Retinal pigment epithelial cell (primary cell): ENCODE measurements at regions not wholly inside any gene's neighbourhood (a gene's known extent, or its start where the extent isn't known, plus 50 kb on each side); places are given as distances from the start of the nearest gene placed in this dataset.
"Not testable (repeated sequence)": the region's sequence is repeated elsewhere in the genome, so short reads cannot be mapped to it uniquely, and the experiment has no call there.

Experiments used
- DNase-seq: peaks from one replicate; pipeline ENCODE4 v3.0.0-alpha.2; 2010; ENCODE audit warnings: low read depth
- H3K4me3 ChIP-seq: 2 replicates; pipeline ENCODE4 v1.5.1; 2011; ENCODE audit warnings: mild to moderate bottlenecking, low read length, control low read depth, moderate library complexity
- TF ChIP-seq, protein P1 (sequence below): conservative IDR thresholded peaks from 2 replicates; pipeline ENCODE4 v1.5.1; 2011; ENCODE audit warnings: low read depth, low read length, control low read depth, inconsistent platforms

DNA sequence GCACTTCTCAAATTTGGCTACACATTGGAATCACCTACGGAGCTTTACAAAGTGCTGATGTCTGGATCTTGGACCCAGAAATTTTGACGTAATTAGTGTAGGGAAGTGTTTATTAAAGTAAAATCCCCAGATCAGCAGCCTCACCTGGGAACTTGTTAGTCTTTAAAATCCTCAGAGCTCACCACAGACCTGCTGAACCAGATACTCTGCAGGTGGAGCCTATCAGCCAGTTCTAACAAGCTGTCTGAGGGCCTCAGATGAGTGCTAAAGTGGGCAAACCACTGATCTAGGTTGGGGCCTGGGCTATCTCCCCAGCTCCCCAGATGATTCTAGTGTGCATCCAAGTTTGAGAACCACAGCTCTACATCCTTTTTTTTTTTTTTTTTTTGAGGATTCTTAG lies 436.0 kb downstream of the ETS1 start:
- TF ChIP-seq, protein P1, sequence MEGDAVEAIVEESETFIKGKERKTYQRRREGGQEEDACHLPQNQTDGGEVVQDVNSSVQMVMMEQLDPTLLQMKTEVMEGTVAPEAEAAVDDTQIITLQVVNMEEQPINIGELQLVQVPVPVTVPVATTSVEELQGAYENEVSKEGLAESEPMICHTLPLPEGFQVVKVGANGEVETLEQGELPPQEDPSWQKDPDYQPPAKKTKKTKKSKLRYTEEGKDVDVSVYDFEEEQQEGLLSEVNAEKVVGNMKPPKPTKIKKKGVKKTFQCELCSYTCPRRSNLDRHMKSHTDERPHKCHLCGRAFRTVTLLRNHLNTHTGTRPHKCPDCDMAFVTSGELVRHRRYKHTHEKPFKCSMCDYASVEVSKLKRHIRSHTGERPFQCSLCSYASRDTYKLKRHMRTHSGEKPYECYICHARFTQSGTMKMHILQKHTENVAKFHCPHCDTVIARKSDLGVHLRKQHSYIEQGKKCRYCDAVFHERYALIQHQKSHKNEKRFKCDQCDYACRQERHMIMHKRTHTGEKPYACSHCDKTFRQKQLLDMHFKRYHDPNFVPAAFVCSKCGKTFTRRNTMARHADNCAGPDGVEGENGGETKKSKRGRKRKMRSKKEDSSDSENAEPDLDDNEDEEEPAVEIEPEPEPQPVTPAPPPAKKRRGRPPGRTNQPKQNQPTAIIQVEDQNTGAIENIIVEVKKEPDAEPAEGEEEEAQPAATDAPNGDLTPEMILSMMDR, result no peak
- no peak for DNase-seq
- no peak overlapping the region for H3K4me3 ChIP-seq

DNA sequence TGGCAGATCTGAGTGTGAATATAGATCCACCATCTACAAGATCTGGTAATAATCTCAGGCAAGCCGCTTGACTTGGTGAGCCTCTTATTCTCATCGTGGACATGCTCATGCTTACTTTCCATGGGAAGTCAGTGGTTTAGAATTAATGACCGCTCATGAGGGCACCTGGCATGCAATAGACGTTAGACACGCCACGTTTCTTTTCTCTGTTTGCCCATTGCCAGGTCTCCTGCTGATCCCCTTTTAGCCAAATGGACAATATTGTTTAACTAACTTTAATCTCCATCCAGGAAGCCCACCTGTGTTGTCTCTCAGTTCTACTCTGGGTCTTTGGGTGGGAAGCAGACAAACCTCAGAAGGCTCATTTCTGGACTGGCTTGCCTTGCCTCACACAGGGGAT lies 439.1 kb downstream of the ETS1 start:
- TF ChIP-seq, protein P1, result no peak
- no peak overlapping the region for H3K4me3 ChIP-seq
- no peak for DNase-seq

DNA sequence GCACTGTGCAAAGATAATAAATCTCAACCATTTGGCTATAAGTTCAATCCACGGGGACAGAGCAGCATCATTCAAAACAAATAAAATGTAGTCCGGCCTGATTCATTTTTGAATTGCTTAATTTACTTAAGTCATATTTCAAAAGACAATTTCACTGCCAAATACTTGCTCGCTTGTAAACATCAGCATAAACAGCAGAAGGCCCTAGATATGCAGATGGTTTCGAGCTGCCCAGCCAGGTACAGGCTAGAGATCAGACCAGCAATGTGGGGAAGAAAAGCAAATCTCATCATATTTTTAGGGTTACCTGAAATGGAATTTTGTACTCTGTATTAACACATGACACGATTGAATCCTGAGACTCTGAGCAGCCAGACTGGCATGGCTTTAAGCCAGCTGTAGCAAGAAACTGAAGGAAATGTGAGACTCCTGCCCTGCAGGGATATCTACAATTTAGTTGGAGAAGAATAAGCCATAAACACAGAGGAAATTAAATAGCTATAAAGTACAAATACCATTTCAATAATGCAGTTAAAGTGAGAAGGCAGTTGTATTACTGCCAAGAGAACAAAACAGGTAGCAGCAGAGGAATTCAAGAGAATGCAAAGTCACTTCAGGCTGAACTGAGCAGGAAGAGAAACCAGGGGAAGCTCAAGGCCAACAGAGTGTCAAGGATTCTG lies 440.3 kb downstream of the ETS1 start:
- H3K4me3 ChIP-seq, result no peak overlapping the region
- TF ChIP-seq, protein P1, result no peak
- DNase-seq, result no peak

DNA sequence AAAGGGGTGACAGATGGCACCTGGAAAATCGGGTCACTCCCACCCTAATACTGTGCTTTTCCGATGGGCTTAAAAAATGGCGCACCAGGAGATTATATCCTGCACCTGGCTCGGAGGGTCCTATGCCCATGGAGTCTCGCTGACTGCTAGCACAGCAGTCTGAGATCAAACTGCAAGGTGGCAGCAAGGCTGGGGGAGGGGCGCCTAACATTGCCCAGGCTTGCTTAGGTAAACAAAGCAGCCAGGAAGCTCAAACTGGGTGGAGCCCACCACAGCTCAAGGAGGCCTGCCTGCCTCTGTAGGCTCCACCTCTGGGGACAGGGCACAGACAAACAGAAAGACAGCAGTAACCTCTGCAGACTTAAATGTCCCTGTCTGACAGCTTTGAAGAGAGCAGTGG lies 447.1 kb downstream of the ETS1 start:
- DNase-seq, H3K4me3 ChIP-seq: not testable (repeated sequence)

DNA sequence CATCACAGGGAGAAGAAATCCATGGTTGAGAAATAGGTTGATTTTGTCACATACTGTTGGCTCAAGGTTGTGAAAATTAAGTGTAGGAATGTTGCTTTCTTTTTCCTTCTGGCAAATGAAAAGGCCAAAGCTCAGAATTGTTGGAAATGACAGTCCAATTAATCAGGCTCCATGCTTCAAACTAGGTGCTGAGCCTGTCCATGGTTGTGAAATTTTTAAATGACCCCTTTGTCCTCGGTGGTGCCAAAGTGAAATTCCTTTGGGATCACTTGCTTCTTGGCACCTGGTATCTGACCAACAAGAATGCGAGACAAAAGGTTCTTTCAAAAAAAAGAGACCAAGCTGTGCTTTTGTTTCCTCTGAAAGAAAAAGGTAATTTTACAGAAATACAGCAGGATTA lies 451.9 kb downstream of the ETS1 start:
- H3K4me3 ChIP-seq, result no peak overlapping the region
- TF ChIP-seq, protein P1, result no peak
- DNase-seq, result peak; percentile 73

DNA sequence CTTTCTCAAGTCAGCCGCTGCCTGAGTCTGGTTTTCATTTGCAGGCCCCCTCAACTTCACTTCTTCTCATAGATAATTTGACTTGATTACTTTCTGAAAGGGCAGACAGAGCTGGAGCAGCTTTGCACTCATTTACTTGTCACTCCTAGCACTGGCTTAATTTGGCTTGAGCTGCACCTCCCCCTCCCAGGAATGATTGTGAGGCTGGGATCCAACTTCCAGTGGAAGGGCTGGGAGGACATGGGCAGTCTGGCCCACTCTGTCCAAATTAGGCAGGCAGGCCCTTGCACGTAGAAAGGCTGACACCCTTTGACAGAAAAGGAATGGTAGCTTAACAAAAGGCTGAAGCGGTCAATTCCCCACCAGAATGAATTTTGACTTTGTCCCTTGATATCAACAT lies 453.9 kb downstream of the ETS1 start:
- DNase-seq, result no peak
- TF ChIP-seq, protein P1, result no peak

DNA sequence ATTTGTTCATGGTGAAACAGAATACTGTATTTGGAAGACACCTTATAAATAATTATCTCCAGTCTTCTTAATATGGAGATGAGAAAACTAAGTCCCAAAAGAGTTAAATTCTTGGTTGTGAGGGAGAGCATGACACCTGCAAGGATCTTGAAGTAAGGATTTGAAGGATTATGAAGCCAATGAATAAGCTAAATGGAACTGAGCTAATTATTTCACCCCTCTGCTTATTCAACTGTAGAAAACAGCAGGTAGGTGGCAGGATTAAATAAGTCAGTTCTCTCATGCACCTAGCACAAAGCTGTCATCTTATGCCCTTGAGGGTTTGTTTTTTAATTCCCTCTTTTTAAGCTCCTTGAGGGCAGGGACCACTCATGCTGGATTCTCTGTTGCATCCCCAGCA lies 457.3 kb downstream of the ETS1 start:
- no peak for DNase-seq
- H3K4me3 ChIP-seq, result no peak overlapping the region
- TF ChIP-seq, protein P1, result no peak

More for the DNA sequence above, 453.9 kb downstream of the ETS1 start:
- H3K4me3 ChIP-seq, result no peak overlapping the region
